ENCODE measurements at regions not wholly inside any gene's neighbourhood (a gene's known extent, or its start where the extent isn't known, plus 50 kb on each side); places are given as distances from the start of the nearest gene placed in this dataset.

DNA sequence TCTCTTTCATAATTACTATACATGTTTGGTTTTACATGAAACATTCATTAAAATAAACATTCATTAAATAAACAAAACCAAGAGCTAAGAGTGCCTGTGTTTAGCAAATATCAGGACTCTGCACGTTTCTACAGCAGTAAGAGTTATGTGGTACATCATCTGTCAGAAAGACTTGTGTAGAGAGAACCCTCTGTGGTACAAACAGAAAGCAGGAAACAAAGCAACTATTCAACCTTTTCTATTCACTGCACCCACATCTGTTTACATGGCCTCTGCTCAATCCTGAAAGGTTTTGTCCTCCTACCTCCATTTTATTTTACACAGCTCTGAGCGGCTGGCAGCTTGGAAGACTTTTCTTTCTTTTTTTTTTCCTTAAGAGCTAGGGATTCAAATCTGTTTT, 90.7 kb upstream of the PCDH18 start:
- H3K9ac ChIP-seq (ENCODE audit: control insufficient read depth, insufficient read depth, low read length): no peak overlapping the region
- H3K4me1 ChIP-seq (ENCODE audit: control insufficient read depth, insufficient read depth, low read length): no peaks in the 10 kb centered on the region
- ChIA-PET RAD21 (ENCODE audit: unreplicated experiment) (interaction anchor here (1.7 to 2.2 kb wide), 2 partner anchors 88 to 113 kb away, joined by 4 to 6 read pairs; no protein-coding TSS in a partner anchor), SMC1A (ENCODE audit: uncharacterized antibody, unreplicated experiment) (interaction anchor here (0.9 kb wide), 1 partner anchor 8 kb away, joined by 3 read pairs; no protein-coding TSS in a partner anchor), CTCF (interaction anchor here (0.9 kb wide), 2 partner anchors 18 to 98 kb away, joined by 3 to 4 read pairs; no protein-coding TSS in a partner anchor), POLR2A (no interaction called here)
- H3K4me3 ChIP-seq: no peak overlapping the region
- FAIRE-seq (no peak), ATAC-seq (peak; percentile 92), DNase-seq (ENCODE audit: low read depth, low spot score) (no peak)
- in situ Hi-C loops (cut with MboI): no loop called here
- no peaks in the 10 kb centered on the region for H3K9me3 ChIP-seq (replicated peaks; ENCODE audit: control insufficient read depth, insufficient read depth, low read length)
- no peaks in the 10 kb centered on the region for H3K36me3 ChIP-seq (ENCODE audit: control insufficient read depth in 2 of 2, insufficient read depth in 2 of 2, low read length in 1 of 2)
- H4K20me1 ChIP-seq (ENCODE audit: control insufficient read depth, insufficient read depth): no peaks in the 10 kb centered on the region
- WGBS (ENCODE audit: insufficient coverage, insufficient replicate concordance, low lambda C conversion rate, missing lambda C conversion rate): 5% methylated on average over 2 of the region's 2 CpGs
- TF ChIP-seq BHLHE40 (IDR thresholded peaks at IDR 0.05; ENCODE audit: borderline replicate concordance in 1 of 2, low read depth in 2 of 2, low read length in 1 of 2): peak; percentile 56 to 60; a peak in 2 of 4 replicates
- no peak for TF ChIP-seq CREB1 (IDR thresholded peaks at IDR 0.05; ENCODE audit: low read depth)
- H3K79me2 ChIP-seq (ENCODE audit: control insufficient read depth, insufficient read depth, low read length): no peaks in the 10 kb centered on the region
- no TSS peak for BruUV-seq (replicated peaks)
- H3K27ac ChIP-seq (ENCODE audit: control insufficient read depth, insufficient read depth): no peak overlapping the region
- no peak overlapping the region for H3K4me2 ChIP-seq (ENCODE audit: control insufficient read depth, insufficient read depth)
- H3K27me3 ChIP-seq (replicated peaks in 1 of 2; ENCODE audit: control insufficient read depth in 2 of 2, insufficient read depth in 2 of 2, low read length in 1 of 2): no peaks in the 10 kb centered on the region
- intact Hi-C loops (cut with micrococcal nuclease; ENCODE audit: unreplicated experiment): no loop called here
- H2AFZ ChIP-seq (ENCODE audit: control insufficient read depth, low read depth, low read length): no peak overlapping the region

DNA sequence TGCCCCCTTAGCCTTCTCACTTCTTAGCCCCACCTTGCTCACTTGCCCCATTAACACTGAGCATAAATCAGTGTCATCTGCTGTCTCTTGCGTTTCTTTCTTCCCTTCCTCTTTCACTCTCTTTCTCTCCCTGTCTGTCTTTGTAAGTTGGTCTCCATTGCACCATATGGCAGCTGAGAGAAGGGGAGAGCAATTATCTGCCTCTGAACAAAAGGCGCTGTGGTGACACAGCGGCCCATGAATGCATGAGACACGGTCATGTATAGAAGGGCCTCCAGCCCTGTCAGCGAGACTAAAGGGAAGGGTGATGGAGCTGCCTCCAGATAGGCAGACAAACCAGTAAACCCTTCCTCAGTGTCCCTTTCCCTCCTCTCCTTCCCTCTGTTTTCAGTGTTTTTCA, 88.8 kb upstream of the PCDH18 start:
- H3K4me3 ChIP-seq: no peak overlapping the region
- ChIA-PET SMC1A (ENCODE audit: uncharacterized antibody, unreplicated experiment) (interaction anchor here (0.9 kb wide), 1 partner anchor 88 kb away, joined by 4 read pairs; no protein-coding TSS in a partner anchor), CTCF (interaction anchor here (0.6 to 1.1 kb wide), 2 partner anchors 9 to 46 kb away, joined by 3 to 5 read pairs; no protein-coding TSS in a partner anchor), RAD21 (ENCODE audit: unreplicated experiment) (interaction anchor here (0.6 to 2.2 kb wide), 4 partner anchors 9 to 86 kb away, joined by 3 to 7 read pairs (median 4); no protein-coding TSS in a partner anchor), POLR2A (no interaction called here)
- H3K4me1 ChIP-seq (ENCODE audit: control insufficient read depth, insufficient read depth, low read length): no peaks in the 10 kb centered on the region
- no peak overlapping the region for H3K4me2 ChIP-seq (ENCODE audit: control insufficient read depth, insufficient read depth)
- no peaks in the 10 kb centered on the region for H3K9me3 ChIP-seq (replicated peaks; ENCODE audit: control insufficient read depth, insufficient read depth, low read length)
- in situ Hi-C loops (cut with MboI): no loop called here
- FAIRE-seq (no peak), ATAC-seq (peak; percentile 53), DNase-seq (ENCODE audit: low read depth, low spot score) (no peak)
- H3K36me3 ChIP-seq (ENCODE audit: control insufficient read depth in 2 of 2, insufficient read depth in 2 of 2, low read length in 1 of 2): no peaks in the 10 kb centered on the region
- intact Hi-C loops (cut with micrococcal nuclease; ENCODE audit: unreplicated experiment): no loop called here
- H4K20me1 ChIP-seq (ENCODE audit: control insufficient read depth, insufficient read depth): no peaks in the 10 kb centered on the region
- BruUV-seq (replicated peaks): no TSS peak
- no peaks in the 10 kb centered on the region for H3K27me3 ChIP-seq (replicated peaks in 1 of 2; ENCODE audit: control insufficient read depth in 2 of 2, insufficient read depth in 2 of 2, low read length in 1 of 2)
- no peak overlapping the region for H3K9ac ChIP-seq (ENCODE audit: control insufficient read depth, insufficient read depth, low read length)
- no peak overlapping the region for H2AFZ ChIP-seq (ENCODE audit: control insufficient read depth, low read depth, low read length)
- no peaks in the 10 kb centered on the region for H3K79me2 ChIP-seq (ENCODE audit: control insufficient read depth, insufficient read depth, low read length)
- no peak overlapping the region for H3K27ac ChIP-seq (ENCODE audit: control insufficient read depth, insufficient read depth)
- WGBS (ENCODE audit: insufficient coverage, insufficient replicate concordance, low lambda C conversion rate, missing lambda C conversion rate): 49% methylated on average over 5 of the region's 5 CpGs
- TF ChIP-seq NFXL1 (IDR thresholded peaks at IDR 0.05; ENCODE audit: borderline replicate concordance) (no peak), NFYB (IDR thresholded peaks at IDR 0.05; ENCODE audit: insufficient read depth, low read depth, low read length) (no peak), KAT2A (conservative IDR thresholded peaks at IDR 0.05; ENCODE audit: control insufficient read depth, low read depth, low read length) (no peak), SIX5 (IDR thresholded peaks at IDR 0.05; ENCODE audit: low read depth, low read length, severe bottlenecking) (no peak), SUZ12 (IDR thresholded peaks at IDR 0.05; ENCODE audit: unreplicated experiment) (no peak), RFX5 (IDR thresholded peaks at IDR 0.05; ENCODE audit: low read depth, low read length) (no peak)
- TF ChIP-seq, protein P1, sequence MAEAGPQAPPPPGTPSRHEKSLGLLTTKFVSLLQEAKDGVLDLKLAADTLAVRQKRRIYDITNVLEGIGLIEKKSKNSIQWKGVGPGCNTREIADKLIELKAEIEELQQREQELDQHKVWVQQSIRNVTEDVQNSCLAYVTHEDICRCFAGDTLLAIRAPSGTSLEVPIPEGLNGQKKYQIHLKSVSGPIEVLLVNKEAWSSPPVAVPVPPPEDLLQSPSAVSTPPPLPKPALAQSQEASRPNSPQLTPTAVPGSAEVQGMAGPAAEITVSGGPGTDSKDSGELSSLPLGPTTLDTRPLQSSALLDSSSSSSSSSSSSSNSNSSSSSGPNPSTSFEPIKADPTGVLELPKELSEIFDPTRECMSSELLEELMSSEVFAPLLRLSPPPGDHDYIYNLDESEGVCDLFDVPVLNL (IDR thresholded peaks at IDR 0.05; ENCODE audit: low read depth, low read length): no peak
- TF ChIP-seq, protein P2, sequence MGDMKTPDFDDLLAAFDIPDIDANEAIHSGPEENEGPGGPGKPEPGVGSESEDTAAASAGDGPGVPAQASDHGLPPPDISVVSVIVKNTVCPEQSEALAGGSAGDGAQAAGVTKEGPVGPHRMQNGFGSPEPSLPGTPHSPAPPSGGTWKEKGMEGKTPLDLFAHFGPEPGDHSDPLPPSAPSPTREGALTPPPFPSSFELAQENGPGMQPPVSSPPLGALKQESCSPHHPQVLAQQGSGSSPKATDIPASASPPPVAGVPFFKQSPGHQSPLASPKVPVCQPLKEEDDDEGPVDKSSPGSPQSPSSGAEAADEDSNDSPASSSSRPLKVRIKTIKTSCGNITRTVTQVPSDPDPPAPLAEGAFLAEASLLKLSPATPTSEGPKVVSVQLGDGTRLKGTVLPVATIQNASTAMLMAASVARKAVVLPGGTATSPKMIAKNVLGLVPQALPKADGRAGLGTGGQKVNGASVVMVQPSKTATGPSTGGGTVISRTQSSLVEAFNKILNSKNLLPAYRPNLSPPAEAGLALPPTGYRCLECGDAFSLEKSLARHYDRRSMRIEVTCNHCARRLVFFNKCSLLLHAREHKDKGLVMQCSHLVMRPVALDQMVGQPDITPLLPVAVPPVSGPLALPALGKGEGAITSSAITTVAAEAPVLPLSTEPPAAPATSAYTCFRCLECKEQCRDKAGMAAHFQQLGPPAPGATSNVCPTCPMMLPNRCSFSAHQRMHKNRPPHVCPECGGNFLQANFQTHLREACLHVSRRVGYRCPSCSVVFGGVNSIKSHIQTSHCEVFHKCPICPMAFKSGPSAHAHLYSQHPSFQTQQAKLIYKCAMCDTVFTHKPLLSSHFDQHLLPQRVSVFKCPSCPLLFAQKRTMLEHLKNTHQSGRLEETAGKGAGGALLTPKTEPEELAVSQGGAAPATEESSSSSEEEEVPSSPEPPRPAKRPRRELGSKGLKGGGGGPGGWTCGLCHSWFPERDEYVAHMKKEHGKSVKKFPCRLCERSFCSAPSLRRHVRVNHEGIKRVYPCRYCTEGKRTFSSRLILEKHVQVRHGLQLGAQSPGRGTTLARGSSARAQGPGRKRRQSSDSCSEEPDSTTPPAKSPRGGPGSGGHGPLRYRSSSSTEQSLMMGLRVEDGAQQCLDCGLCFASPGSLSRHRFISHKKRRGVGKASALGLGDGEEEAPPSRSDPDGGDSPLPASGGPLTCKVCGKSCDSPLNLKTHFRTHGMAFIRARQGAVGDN (IDR thresholded peaks at IDR 0.05): no peak

All from GM12878 (cell line).